ENCODE measurements at regions not wholly inside any gene's neighbourhood (a gene's known extent, or its start where the extent isn't known, plus 50 kb on each side); places are given as distances from the start of the nearest gene placed in this dataset.
"Not testable (repeated sequence)": the region's sequence is repeated elsewhere in the genome, so short reads cannot be mapped to it uniquely, and the experiment has no call there.

DNA sequence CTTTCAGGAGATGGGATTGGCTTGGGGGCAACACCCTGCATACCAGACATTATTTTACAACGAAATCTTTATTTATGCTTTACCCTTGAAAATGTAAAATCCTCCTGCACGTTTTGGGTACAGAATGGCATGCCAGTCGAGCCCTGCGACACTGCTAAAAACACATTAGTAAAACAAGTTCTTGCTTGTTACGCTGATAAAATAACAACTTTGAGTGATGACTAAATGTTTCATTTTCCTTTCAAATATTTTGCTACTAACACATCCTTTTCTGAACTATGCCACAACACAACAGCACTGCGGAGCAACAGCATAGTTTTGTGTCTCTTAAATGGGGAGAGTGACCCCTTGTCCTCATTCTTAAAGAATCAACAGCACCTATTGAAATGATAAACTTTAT is 76.0 kb upstream of the SEMA3D start:
- no peaks in the 10 kb centered on the region for H3K4me1 ChIP-seq (ENCODE audit: control insufficient read depth, insufficient read depth, low read length, poor library complexity, severe bottlenecking)
- no peak overlapping the region for H3K27ac ChIP-seq (ENCODE audit: insufficient read depth, low read length, poor library complexity, severe bottlenecking)
- no peaks in the 10 kb centered on the region for H3K27me3 Mint-ChIP-seq
- peaks cover 4 to 17% (median 11%) of the 10 kb centered on the region in 7 donors for H3K9me3 Mint-ChIP-seq
- H3K27me3 ChIP-seq (ENCODE audit: control insufficient read depth, insufficient read depth, low read length) = no peaks in the 10 kb centered on the region
- H3K9me3 ChIP-seq (ENCODE audit: control insufficient read depth in 2 of 2, low read length in 2 of 2) = peaks cover 2 to 6% of the 10 kb centered on the region in 2 experiments
- no peak overlapping the region for H3K4me3 Mint-ChIP-seq
- H3K4me3 ChIP-seq (ENCODE audit: low read depth, low read length) = no peak overlapping the region
- no peak for DNase-seq
- H3K4me1 Mint-ChIP-seq = no peaks in the 10 kb centered on the region
- H3K36me3 ChIP-seq (ENCODE audit: control insufficient read depth, insufficient read depth, low read length) = no peaks in the 10 kb centered on the region
- ATAC-seq (ENCODE audit: low read depth in 2 of 2) = no peak
- H3K27ac Mint-ChIP-seq = no peak overlapping the region
- no peaks in the 10 kb centered on the region for H3K36me3 Mint-ChIP-seq

DNA sequence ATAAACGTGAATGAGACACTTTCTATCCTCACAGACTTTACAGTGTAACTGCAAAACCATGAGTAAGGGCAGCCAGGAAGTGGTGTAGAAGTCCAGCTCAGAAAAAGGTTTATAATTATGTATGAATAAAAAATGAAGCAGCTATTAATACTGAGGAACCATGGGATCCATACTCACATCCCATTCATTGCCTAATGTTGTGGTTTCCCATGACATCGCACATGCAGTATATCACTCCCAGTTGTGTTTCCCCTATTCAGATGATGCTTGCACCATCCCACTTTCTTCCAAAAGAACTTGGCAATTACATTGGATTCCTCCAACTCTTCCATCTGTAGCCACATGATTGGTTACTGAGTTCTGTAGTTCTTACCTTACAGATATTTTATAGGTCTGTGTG is 74.5 kb upstream of the SEMA3D start:
- peaks cover 5 to 22% (median 12%) of the 10 kb centered on the region in 7 donors for H3K9me3 Mint-ChIP-seq
- H3K4me3 Mint-ChIP-seq = no peak overlapping the region
- H3K27ac Mint-ChIP-seq = no peak overlapping the region
- ATAC-seq (ENCODE audit: low read depth in 2 of 2) (no peak), DNase-seq (no peak)
- no peaks in the 10 kb centered on the region for H3K4me1 ChIP-seq (ENCODE audit: control insufficient read depth, insufficient read depth, low read length, poor library complexity, severe bottlenecking)
- no peaks in the 10 kb centered on the region for H3K27me3 ChIP-seq (ENCODE audit: control insufficient read depth, insufficient read depth, low read length)
- H3K36me3 Mint-ChIP-seq = no peaks in the 10 kb centered on the region
- H3K27ac ChIP-seq (ENCODE audit: insufficient read depth, low read length, poor library complexity, severe bottlenecking) = no peak overlapping the region
- H3K9me3 ChIP-seq (ENCODE audit: control insufficient read depth in 2 of 2, low read length in 2 of 2) = peaks cover 4 to 6% of the 10 kb centered on the region in 2 experiments
- H3K4me3 ChIP-seq (ENCODE audit: low read depth, low read length) = no peak overlapping the region
- H3K4me1 Mint-ChIP-seq = no peaks in the 10 kb centered on the region
- H3K36me3 ChIP-seq (ENCODE audit: control insufficient read depth, insufficient read depth, low read length) = no peaks in the 10 kb centered on the region
- H3K27me3 Mint-ChIP-seq = no peaks in the 10 kb centered on the region

GRCh38 chr7:85249787-85250186 is 62.9 kb upstream of the SEMA3D start:
- ATAC-seq (ENCODE audit: low read depth in 2 of 2); H3K27ac ChIP-seq (ENCODE audit: insufficient read depth, low read length, poor library complexity, severe bottlenecking); H3K27me3 Mint-ChIP-seq; H3K4me1 ChIP-seq (ENCODE audit: control insufficient read depth, insufficient read depth, low read length, poor library complexity, severe bottlenecking); DNase-seq; H3K36me3 Mint-ChIP-seq; H3K4me1 Mint-ChIP-seq; H3K9me3 ChIP-seq (ENCODE audit: control insufficient read depth in 2 of 2, low read length in 2 of 2); H3K36me3 ChIP-seq (ENCODE audit: control insufficient read depth, insufficient read depth, low read length); H3K27me3 ChIP-seq (ENCODE audit: control insufficient read depth, insufficient read depth, low read length); H3K4me3 Mint-ChIP-seq; H3K4me3 ChIP-seq (ENCODE audit: low read depth, low read length); H3K27ac Mint-ChIP-seq: not testable (repeated sequence)
- peaks cover 0 to 17% (median 5%) of the 10 kb centered on the region in 7 donors for H3K9me3 Mint-ChIP-seq

- no peak overlapping the region for H3K4me3 Mint-ChIP-seq
- H3K9me3 Mint-ChIP-seq = peaks cover 0 to 9% (median 5%) of the 10 kb centered on the region in 7 donors
- no peaks in the 10 kb centered on the region for H3K36me3 Mint-ChIP-seq
Measured at GRCh38 chr7:85239109-85239508, 52.3 kb upstream of the SEMA3D start.

GRCh38 chr7:85237721-85238120 is 50.9 kb upstream of the SEMA3D start:
- Histone ChIP-seq H3K4me1 (ENCODE audit: control insufficient read depth, insufficient read depth, low read length, poor library complexity, severe bottlenecking) (no peaks in the 10 kb centered on the region), H3K27me3 (ENCODE audit: control insufficient read depth, insufficient read depth, low read length) (no peaks in the 10 kb centered on the region), H3K9me3 (ENCODE audit: control insufficient read depth in 2 of 2, low read length in 2 of 2) (no peaks in the 10 kb centered on the region), H3K36me3 (ENCODE audit: control insufficient read depth, insufficient read depth, low read length) (no peaks in the 10 kb centered on the region), H3K4me3 (ENCODE audit: low read depth, low read length) (no peak overlapping the region), H3K27ac (ENCODE audit: insufficient read depth, low read length, poor library complexity, severe bottlenecking) (no peak overlapping the region)
- H3K9me3 Mint-ChIP-seq = peaks cover 0 to 10% (median 6%) of the 10 kb centered on the region in 7 donors
- no peaks in the 10 kb centered on the region for H3K27me3 Mint-ChIP-seq
- no peak overlapping the region for H3K27ac Mint-ChIP-seq
- no peak overlapping the region for H3K4me3 Mint-ChIP-seq
- no peaks in the 10 kb centered on the region for H3K4me1 Mint-ChIP-seq
- DNase-seq (no peak), ATAC-seq (ENCODE audit: low read depth in 2 of 2) (no peak)
- no peaks in the 10 kb centered on the region for H3K36me3 Mint-ChIP-seq

More at GRCh38 chr7:85239109-85239508, 52.3 kb upstream of the SEMA3D start:
- no peak overlapping the region for H3K4me3 ChIP-seq (ENCODE audit: low read depth, low read length)
- no peaks in the 10 kb centered on the region for H3K9me3 ChIP-seq (ENCODE audit: control insufficient read depth in 2 of 2, low read length in 2 of 2)
- H3K36me3 ChIP-seq (ENCODE audit: control insufficient read depth, insufficient read depth, low read length) = no peaks in the 10 kb centered on the region
- H3K27ac Mint-ChIP-seq = no peak overlapping the region
- no peaks in the 10 kb centered on the region for H3K4me1 ChIP-seq (ENCODE audit: control insufficient read depth, insufficient read depth, low read length, poor library complexity, severe bottlenecking)
- H3K27me3 Mint-ChIP-seq = no peaks in the 10 kb centered on the region
- no peak for DNase-seq
- ATAC-seq (ENCODE audit: low read depth in 2 of 2) = no peak
- H3K4me1 Mint-ChIP-seq = no peaks in the 10 kb centered on the region
- no peaks in the 10 kb centered on the region for H3K27me3 ChIP-seq (ENCODE audit: control insufficient read depth, insufficient read depth, low read length)
- no peak overlapping the region for H3K27ac ChIP-seq (ENCODE audit: insufficient read depth, low read length, poor library complexity, severe bottlenecking)

Data from CD4-positive, CD25-positive, alpha-beta regulatory T cell (primary cell).